ENCODE measurements at regions not wholly inside any gene's neighbourhood (a gene's known extent, or its start where the extent isn't known, plus 50 kb on each side); places are given as distances from the start of the nearest gene placed in this dataset.

DNA sequence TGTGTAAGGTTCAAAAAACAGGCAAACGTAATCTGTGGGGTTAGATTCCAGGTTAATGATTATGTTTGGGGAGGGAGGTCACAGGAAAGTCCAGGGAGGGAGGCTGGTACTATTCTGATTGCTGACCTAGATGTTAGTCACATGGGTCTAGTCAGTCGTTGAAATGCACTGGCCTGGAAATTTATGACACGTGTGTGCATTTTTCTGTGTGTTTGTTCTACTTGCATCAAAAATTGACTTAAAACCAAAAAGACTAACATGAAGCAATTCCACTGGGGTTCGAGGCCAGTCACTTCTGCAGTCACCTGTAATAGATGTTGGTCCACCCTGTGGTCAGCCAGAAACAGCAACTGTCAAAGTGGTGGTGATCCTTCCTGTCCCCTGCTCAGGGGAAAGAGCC is 104.2 kb upstream of the MLN start:
- DNase-seq (no peak), ATAC-seq (no peak)
- Histone ChIP-seq H3K27ac (no peak overlapping the region), H3K36me3 (no peaks in the 10 kb centered on the region), H3K4me3 (no peak overlapping the region), H3K4me1 (no peaks in the 10 kb centered on the region), H3K27me3 (no peaks in the 10 kb centered on the region), H3K9me3 (no peaks in the 10 kb centered on the region)
- intact Hi-C loops (cut with DNase I) = no loop called here
- no peak for TF ChIP-seq CTCF (IDR thresholded peaks at IDR 0.05)

GRCh38 chr6:33907227-33907626 is 103.4 kb upstream of the MLN start:
- DNase-seq (no peak), ATAC-seq (no peak)
- no peaks in the 10 kb centered on the region for H3K27me3 ChIP-seq
- H3K36me3 ChIP-seq = no peaks in the 10 kb centered on the region
- no peaks in the 10 kb centered on the region for H3K9me3 ChIP-seq
- no peak for TF ChIP-seq CTCF (IDR thresholded peaks at IDR 0.05)
- intact Hi-C loops (cut with DNase I) = no loop called here
- H3K4me1 ChIP-seq = no peaks in the 10 kb centered on the region
- no peak overlapping the region for H3K27ac ChIP-seq
- H3K4me3 ChIP-seq = no peak overlapping the region

- ATAC-seq = no peak
- no peaks in the 10 kb centered on the region for H3K4me1 ChIP-seq
- H3K9me3 ChIP-seq = no peaks in the 10 kb centered on the region
- no peaks in the 10 kb centered on the region for H3K36me3 ChIP-seq
- intact Hi-C loops (cut with DNase I) = no loop called here
- no peak overlapping the region for H3K27ac ChIP-seq
- TF ChIP-seq CTCF (IDR thresholded peaks at IDR 0.05) = no peak
- DNase-seq = no peak
- no peaks in the 10 kb centered on the region for H3K27me3 ChIP-seq
- H3K4me3 ChIP-seq = no peak overlapping the region
Measured at GRCh38 chr6:33906439-33906838, 102.6 kb upstream of the MLN start.

- no peaks in the 10 kb centered on the region for H3K36me3 ChIP-seq
- H3K4me3 ChIP-seq = no peak overlapping the region
- TF ChIP-seq CTCF (IDR thresholded peaks at IDR 0.05) = no peak
- intact Hi-C loops (cut with DNase I) = no loop called here
- H3K4me1 ChIP-seq = no peaks in the 10 kb centered on the region
- no peak for ATAC-seq
- no peak for DNase-seq
- no peak overlapping the region for H3K27ac ChIP-seq
- H3K27me3 ChIP-seq = no peaks in the 10 kb centered on the region
- H3K9me3 ChIP-seq = no peaks in the 10 kb centered on the region
Measured at GRCh38 chr6:33905071-33905609, 101.3 kb upstream of the MLN start.

GRCh38 chr6:33904747-33905065 is 100.9 kb upstream of the MLN start:
- H3K4me3 ChIP-seq = no peak overlapping the region
- H3K27ac ChIP-seq = no peak overlapping the region
- no peaks in the 10 kb centered on the region for H3K9me3 ChIP-seq
- H3K36me3 ChIP-seq = no peaks in the 10 kb centered on the region
- no peak for TF ChIP-seq CTCF (IDR thresholded peaks at IDR 0.05)
- H3K4me1 ChIP-seq = no peaks in the 10 kb centered on the region
- H3K27me3 ChIP-seq = no peaks in the 10 kb centered on the region
- intact Hi-C loops (cut with DNase I) = no loop called here
- DNase-seq = no peak
- ATAC-seq = no peak

DNA sequence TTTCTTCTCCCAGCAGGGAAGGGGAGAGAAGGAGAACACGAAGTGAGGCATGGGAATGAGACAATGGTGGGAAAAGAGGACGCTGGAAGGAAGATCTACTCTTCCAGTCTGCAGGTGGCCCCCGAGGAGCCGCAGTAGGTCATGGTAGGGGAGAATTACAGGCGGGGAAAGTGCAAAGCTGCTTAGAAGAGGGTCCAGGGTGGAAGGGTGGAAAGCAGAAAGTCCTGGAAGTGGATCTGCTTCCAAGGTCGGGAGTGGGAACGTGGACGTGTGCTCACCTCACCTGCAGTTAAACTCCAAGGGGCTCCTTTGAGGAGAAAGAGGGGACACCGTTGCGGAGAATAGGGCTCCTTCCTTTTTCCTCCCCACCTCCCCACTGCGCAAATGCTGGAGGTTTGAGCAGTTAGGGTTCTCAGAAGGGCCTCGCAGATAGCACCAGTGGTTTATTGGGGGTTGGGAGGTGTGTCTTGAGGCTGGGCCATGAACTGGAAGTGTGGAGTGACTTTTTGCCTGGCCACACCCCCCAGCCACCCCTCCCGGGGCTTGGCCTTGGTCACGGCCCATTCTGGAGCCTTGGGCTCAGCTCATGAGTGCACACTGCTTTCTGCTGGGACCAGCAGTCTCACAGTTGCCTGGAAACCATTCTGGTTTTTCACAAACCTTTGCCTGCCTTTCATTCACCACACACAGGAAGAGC is 100.4 kb upstream of the MLN start:
- H3K9me3 ChIP-seq = no peaks in the 10 kb centered on the region
- intact Hi-C loops (cut with DNase I) = no loop called here
- H3K4me1 ChIP-seq = no peaks in the 10 kb centered on the region
- DNase-seq (peak; percentile 63), ATAC-seq (peak; percentile 55)
- no peak for TF ChIP-seq CTCF (IDR thresholded peaks at IDR 0.05)
- no peaks in the 10 kb centered on the region for H3K36me3 ChIP-seq
- no peak overlapping the region for H3K4me3 ChIP-seq
- no peak overlapping the region for H3K27ac ChIP-seq
- H3K27me3 ChIP-seq = no peaks in the 10 kb centered on the region
